H1 (cell line): ENCODE measurements at regions not wholly inside any gene's neighbourhood (a gene's known extent, or its start where the extent isn't known, plus 50 kb on each side); places are given as distances from the start of the nearest gene placed in this dataset.

Source experiments
- CTCF ChIA-PET: fragments of 300-600 bp; sonication (Branson Sonifier 250); formaldehyde crosslinking; loops from one replicate; lab custom pipeline; 2021; ENCODE audit not compliant: partially characterized antibody; lab: Charles Lee
- POLR2A ChIA-PET: fragments of 300-600 bp; sonication (Branson Sonifier 250); formaldehyde crosslinking; loops from one replicate; lab custom pipeline; 2021; ENCODE audit warnings: inconsistent platforms; ENCODE audit not compliant: partially characterized antibody; lab: Charles Lee
- DNase-seq, 2 experiments: peaks; one replicate each; pipeline versions ENCODE4 v3.0.0 to v3.0.0-alpha.2; 2010 to 2022; ENCODE audit warnings: low spot score in 2 of 2, low read depth in 1 of 2, mixed read lengths in 1 of 2
- FAIRE-seq: peaks from 2 replicates; lab custom pipeline; 2011; peaks lifted over from hg19 to GRCh38; lab: Jason Lieb, UNC
- H2AFZ ChIP-seq: 2 replicates; pipeline ENCODE4 v1.8.1; 2012; ENCODE audit warnings: low read length, inconsistent platforms
- H2AK5ac ChIP-seq: 2 replicates; pipeline ENCODE4 v1.6.1; 2013; ENCODE audit warnings: low read depth, low read length
- H2BK120ac ChIP-seq: replicated peaks from 2 replicates; pipeline ENCODE3; 2013; ENCODE audit warnings: low read depth, low read length, inconsistent platforms
- H2BK12ac ChIP-seq: 2 replicates; pipeline ENCODE4 v1.6.1; 2013; ENCODE audit warnings: low read depth, low read length
- H2BK15ac ChIP-seq: 2 replicates; pipeline ENCODE4 v1.6.1; 2013; ENCODE audit warnings: low read length
- H2BK20ac ChIP-seq: 2 replicates; pipeline ENCODE4 v1.6.1; 2013; ENCODE audit warnings: low read length
- H2BK5ac ChIP-seq: 2 replicates; pipeline ENCODE4 v1.6.1; 2013; ENCODE audit warnings: low read depth, low read length
- H3K14ac ChIP-seq: 2 replicates; pipeline ENCODE4 v1.6.1; 2013; ENCODE audit warnings: inconsistent platforms; ENCODE audit not compliant: insufficient read length
- H3K18ac ChIP-seq: 2 replicates; pipeline ENCODE4 v1.6.1; 2013; ENCODE audit warnings: low read length; ENCODE audit errors: extremely low read depth
- H3K23ac ChIP-seq: 2 replicates; pipeline ENCODE4 v1.6.1; 2013; ENCODE audit warnings: inconsistent platforms; ENCODE audit not compliant: insufficient read length
- H3K23me2 ChIP-seq: 2 replicates; pipeline ENCODE4 v1.6.1; 2013; ENCODE audit warnings: low read depth, low read length
- H3K27ac ChIP-seq: 2 replicates; pipeline ENCODE4 v1.6.1; 2011; ENCODE audit warnings: low read depth, low read length, inconsistent platforms
- H3K27me3 ChIP-seq, 4 experiments: replicated peaks in 1 of 4; 1 replicate in 1 of 4; 2 replicates in 3 of 4; pipeline versions ENCODE4 v1.6.1 to v1.8.1; 2011 to 2013; ENCODE audit warnings: low read length in 3 of 4, mild to moderate bottlenecking in 3 of 4, inconsistent platforms in 2 of 4, mixed read lengths in 2 of 4, moderate library complexity in 1 of 4; ENCODE audit not compliant: control insufficient read depth in 3 of 4, insufficient read depth in 3 of 4; ENCODE audit errors: extremely low read depth in 1 of 4
- H3K36me3 ChIP-seq, 4 experiments: 2 replicates each; pipeline versions ENCODE4 v1.6.1 to v1.8.1; 2011 to 2013; ENCODE audit warnings: mild to moderate bottlenecking in 4 of 4, low read length in 3 of 4, moderate library complexity in 2 of 4, control low read depth in 1 of 4, inconsistent platforms in 1 of 4; ENCODE audit not compliant: insufficient read depth in 4 of 4, control insufficient read depth in 2 of 4
- H3K4ac ChIP-seq: replicated peaks from 2 replicates; pipeline ENCODE3; 2013; ENCODE audit warnings: low read length, low read depth, mixed read lengths, inconsistent platforms; ENCODE audit not compliant: insufficient read length
- H3K4me1 ChIP-seq, 4 experiments: replicated peaks in 1 of 4; 1 replicate in 1 of 4; 2 replicates in 3 of 4; pipeline versions ENCODE4 v1.6.1 to v1.8.1; 2011 to 2013; ENCODE audit warnings: low read length in 3 of 4, inconsistent platforms in 2 of 4, mixed read lengths in 1 of 4; ENCODE audit not compliant: insufficient read depth in 4 of 4, control insufficient read depth in 3 of 4
- H3K4me2 ChIP-seq, 2 experiments: 2 replicates each; pipeline versions ENCODE4 v1.6.1 to v1.8.1; 2011 to 2013; ENCODE audit warnings: low read depth in 2 of 2, low read length in 2 of 2, control low read depth in 1 of 2, inconsistent platforms in 1 of 2, mild to moderate bottlenecking in 1 of 2; ENCODE audit not compliant: insufficient read depth in 1 of 2
- H3K4me3 ChIP-seq, 4 experiments: fragments of 200-600, 300-600 bp in 1 of 4; sonication (generic), shearing (Covaris generic), sonication (Bioruptor Twin) in 1 of 4; 2 replicates each; pipeline versions ENCODE4 v1.5.1 to v1.8.1; 2011 to 2016; ENCODE audit warnings: low read length in 4 of 4, low read depth in 3 of 4, control low read depth in 2 of 4, inconsistent platforms in 2 of 4, mild to moderate bottlenecking in 2 of 4, mixed read lengths in 1 of 4, moderate library complexity in 1 of 4; ENCODE audit not compliant: insufficient read depth in 2 of 4; ENCODE audit errors: extremely low read depth in 1 of 4
- H3K56ac ChIP-seq: replicated peaks from 2 replicates; pipeline ENCODE3; 2013; ENCODE audit warnings: low read depth, mild to moderate bottlenecking, mixed read lengths, low read length, inconsistent platforms; ENCODE audit not compliant: insufficient read length
- H3K79me1 ChIP-seq: 2 replicates; pipeline ENCODE4 v1.6.1; 2013; ENCODE audit warnings: low read depth, low read length, control low read depth
- H3K79me2 ChIP-seq, 2 experiments: 2 replicates each; pipeline versions ENCODE4 v1.6.1 to v1.8.1; 2012 to 2013; ENCODE audit warnings: low read length in 2 of 2, mild to moderate bottlenecking in 2 of 2, inconsistent platforms in 1 of 2; ENCODE audit not compliant: insufficient read depth in 2 of 2, control insufficient read depth in 1 of 2
- H3K9ac ChIP-seq, 4 experiments: replicated peaks in 1 of 4; 1 replicate in 1 of 4; 2 replicates in 3 of 4; pipeline versions ENCODE4 v1.6.1 to v1.8.1; 2011 to 2013; ENCODE audit warnings: low read depth in 3 of 4, low read length in 3 of 4, control low read depth in 2 of 4, mild to moderate bottlenecking in 2 of 4, moderate library complexity in 2 of 4, inconsistent platforms in 1 of 4; ENCODE audit errors: extremely low read depth in 1 of 4
- H3K9me3 ChIP-seq, 2 experiments: 2 replicates each; pipeline versions ENCODE4 v1.6.1 to v1.8.1; 2012 to 2013; ENCODE audit warnings: mild to moderate bottlenecking in 2 of 2, moderate library complexity in 2 of 2, control low read depth in 1 of 2, inconsistent platforms in 1 of 2, low read depth in 1 of 2, low read length in 1 of 2, mixed read lengths in 1 of 2; ENCODE audit not compliant: insufficient read depth in 2 of 2
- H4K20me1 ChIP-seq, 2 experiments: replicated peaks in 1 of 2; 2 replicates each; pipeline versions ENCODE3 to v1.8.1; 2011 to 2013; ENCODE audit warnings: inconsistent platforms in 2 of 2, low read length in 2 of 2, mild to moderate bottlenecking in 1 of 2; ENCODE audit not compliant: insufficient read depth in 2 of 2, control insufficient read depth in 1 of 2
- H4K5ac ChIP-seq: 2 replicates; pipeline ENCODE4 v1.6.1; 2013; ENCODE audit warnings: low read length, low read depth, mixed read lengths, inconsistent platforms; ENCODE audit not compliant: insufficient read length
- H4K8ac ChIP-seq: 2 replicates; pipeline ENCODE4 v1.8.0; 2013; ENCODE audit warnings: mild to moderate bottlenecking, moderate library complexity, low read length, inconsistent platforms; ENCODE audit not compliant: insufficient read depth; ENCODE audit errors: extremely low read depth
- H4K91ac ChIP-seq: replicated peaks from 2 replicates; pipeline ENCODE3; 2013; ENCODE audit warnings: low read length, mixed read lengths, inconsistent platforms; ENCODE audit not compliant: insufficient read length
- CEBPB ChIP-seq: IDR thresholded peaks from 2 replicates; pipeline ENCODE4 v1.6.1; 2012; ENCODE audit warnings: low read depth, low read length
- CTBP2 ChIP-seq: IDR thresholded peaks from 2 replicates; pipeline ENCODE4 v1.7.0; 2011; ENCODE audit warnings: borderline replicate concordance, mild to moderate bottlenecking, moderate library complexity, mixed read lengths, low read length; ENCODE audit not compliant: insufficient read depth, insufficient read length
- WGBS, 2 experiments: shearing (Covaris generic) in 1 of 2; methylation state at CpG; one replicate each; pipeline versions ENCODE4 v1.1.6 to v1.1.7; 2013 to 2015; ENCODE audit warnings: low lambda C conversion rate in 2 of 2, mixed read lengths in 2 of 2, inconsistent platforms in 1 of 2, low coverage in 1 of 2, missing lambda C conversion rate in 1 of 2; ENCODE audit not compliant: insufficient replicate concordance in 2 of 2, insufficient coverage in 1 of 2, insufficient read length in 1 of 2; ENCODE audit errors: extremely low coverage in 1 of 2, missing lambda C conversion rate in 1 of 2; 5-methylcytosine and 5-hydroxymethylcytosine counted together

- H3K9ac ChIP-seq: no peak overlapping the region
- POLR2A ChIA-PET: no interaction called here
- no peak overlapping the region for H3K4me3 ChIP-seq
- H3K14ac ChIP-seq: no peak overlapping the region
- H3K9me3 ChIP-seq: no peaks in the 10 kb centered on the region
- H4K91ac ChIP-seq: no peak overlapping the region
- H3K4me2 ChIP-seq: no peak overlapping the region
- H3K56ac ChIP-seq: no peak overlapping the region
- no peaks in the 10 kb centered on the region for H4K20me1 ChIP-seq
- H2BK12ac ChIP-seq: no peak overlapping the region
- H3K79me2 ChIP-seq: no peaks in the 10 kb centered on the region
- H3K23ac ChIP-seq: no peak overlapping the region
- H4K5ac ChIP-seq: no peak overlapping the region
- DNase-seq (no peak), FAIRE-seq (no peak)
- H2AK5ac ChIP-seq: no peak overlapping the region
- H2AFZ ChIP-seq: no peak overlapping the region
- H3K4ac ChIP-seq: no peak overlapping the region
- H4K8ac ChIP-seq: no peak overlapping the region
- no peak overlapping the region for H3K18ac ChIP-seq
- no peak overlapping the region for H2BK20ac ChIP-seq
- CTCF ChIA-PET: interaction anchor here (1.1 to 1.4 kb wide), 3 partner anchors 8 to 63 kb away, joined by 3 read pairs; no protein-coding TSS in a partner anchor
- no peaks in the 10 kb centered on the region for H3K79me1 ChIP-seq
- H3K36me3 ChIP-seq: no peaks in the 10 kb centered on the region
- 95% methylated on average over 1 of the region's 1 CpG; no CpG with 5 or more reads in 1 of the 2 experiments for WGBS, 2 experiments
- TF ChIP-seq CTBP2 (no peak), CEBPB (no peak)
- no peaks in the 10 kb centered on the region for H3K23me2 ChIP-seq
- H2BK15ac ChIP-seq: no peak overlapping the region
- no peak overlapping the region for H3K27ac ChIP-seq
- no peaks in the 10 kb centered on the region for H3K4me1 ChIP-seq
- no peak overlapping the region for H2BK120ac ChIP-seq
- no peak overlapping the region for H2BK5ac ChIP-seq
- H3K27me3 ChIP-seq: no peaks in the 10 kb centered on the region
These were observed 66.3 kb upstream of the CAV2 start for GRCh38 chr7:116433246-116433645.
